GM21423 (cell line): ENCODE measurements at regions not wholly inside any gene's neighbourhood (a gene's known extent, or its start where the extent isn't known, plus 50 kb on each side); places are given as distances from the start of the nearest gene placed in this dataset.

ENCODE experiments used
- ATAC-seq: cut with Tn5 transposase; IDR thresholded peaks from one replicate; pipeline ENCODE4 v1.9.1; 2021; ENCODE audit warnings: mild to moderate bottlenecking, moderate library complexity; ENCODE audit not compliant: unreplicated experiment

DNA sequence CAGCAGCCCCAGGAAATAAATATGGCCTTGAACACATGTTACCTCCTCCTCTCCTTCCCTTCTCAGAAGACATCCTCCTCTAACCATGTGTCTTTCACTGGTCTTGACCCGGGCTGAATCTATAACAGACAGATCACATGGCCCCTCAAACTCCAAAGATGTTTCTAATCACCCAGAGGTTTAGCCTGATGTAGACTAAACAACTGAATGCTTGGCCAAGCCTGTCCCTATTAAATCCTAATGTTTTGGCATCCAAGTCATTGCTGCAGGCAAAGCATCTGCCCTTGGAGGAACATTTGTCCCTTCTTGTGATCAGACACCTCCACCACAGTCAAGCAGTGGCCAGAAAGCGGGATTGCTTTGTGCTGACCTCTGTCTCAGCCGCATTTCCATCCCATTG lies 65.5 kb downstream of the ANKRD60 start:
- ATAC-seq, result no peak

DNA sequence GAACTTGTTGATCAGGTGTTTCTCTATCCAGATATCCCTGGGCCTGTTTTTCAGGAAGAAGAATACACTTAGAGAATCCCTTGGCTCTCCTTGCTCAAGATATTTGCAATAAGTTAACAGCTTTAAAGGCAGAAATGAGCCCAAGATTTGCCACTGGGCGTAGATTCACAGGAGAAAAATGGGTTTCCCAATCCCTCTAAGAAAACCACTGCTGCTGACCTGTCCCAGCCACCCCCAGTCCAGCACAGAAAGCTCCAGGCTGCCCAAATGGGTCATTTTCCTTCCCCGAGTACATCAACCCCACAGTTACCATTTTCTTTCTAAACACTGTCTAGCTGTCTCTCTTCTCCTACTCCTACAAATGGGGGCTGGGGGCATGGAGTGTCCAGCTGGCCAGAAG lies 67.3 kb downstream of the ANKRD60 start:
- no peak for ATAC-seq

DNA sequence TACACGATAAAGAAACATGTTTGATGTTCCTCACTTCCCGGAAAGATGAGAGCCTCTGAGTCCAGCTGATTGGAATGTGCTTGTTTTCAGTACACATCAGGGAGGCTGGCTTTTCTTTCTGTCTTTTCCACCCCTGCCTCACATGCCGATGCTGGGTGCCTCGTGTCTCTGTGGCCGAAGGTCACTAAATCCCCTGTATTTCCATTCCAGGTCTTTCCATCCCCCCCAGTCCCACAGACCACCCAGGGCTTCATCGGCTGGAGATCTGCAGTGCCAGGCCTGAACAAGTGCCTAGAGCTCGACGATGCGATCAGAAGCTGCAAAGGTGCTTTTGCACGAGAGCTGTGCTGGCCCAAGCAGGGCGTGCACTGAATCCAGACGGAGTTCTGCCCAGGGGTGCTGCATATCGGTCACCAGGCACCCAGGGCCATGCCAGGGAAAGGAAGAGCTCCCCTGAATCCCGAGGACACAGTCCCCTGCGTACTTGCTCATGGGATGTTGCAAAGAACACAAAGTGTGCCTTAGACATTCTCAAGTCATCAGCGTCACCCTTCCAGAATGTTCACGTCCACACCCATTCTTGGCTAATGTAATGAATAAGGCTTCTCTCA lies 67.9 kb downstream of the ANKRD60 start:
- no peak for ATAC-seq

DNA sequence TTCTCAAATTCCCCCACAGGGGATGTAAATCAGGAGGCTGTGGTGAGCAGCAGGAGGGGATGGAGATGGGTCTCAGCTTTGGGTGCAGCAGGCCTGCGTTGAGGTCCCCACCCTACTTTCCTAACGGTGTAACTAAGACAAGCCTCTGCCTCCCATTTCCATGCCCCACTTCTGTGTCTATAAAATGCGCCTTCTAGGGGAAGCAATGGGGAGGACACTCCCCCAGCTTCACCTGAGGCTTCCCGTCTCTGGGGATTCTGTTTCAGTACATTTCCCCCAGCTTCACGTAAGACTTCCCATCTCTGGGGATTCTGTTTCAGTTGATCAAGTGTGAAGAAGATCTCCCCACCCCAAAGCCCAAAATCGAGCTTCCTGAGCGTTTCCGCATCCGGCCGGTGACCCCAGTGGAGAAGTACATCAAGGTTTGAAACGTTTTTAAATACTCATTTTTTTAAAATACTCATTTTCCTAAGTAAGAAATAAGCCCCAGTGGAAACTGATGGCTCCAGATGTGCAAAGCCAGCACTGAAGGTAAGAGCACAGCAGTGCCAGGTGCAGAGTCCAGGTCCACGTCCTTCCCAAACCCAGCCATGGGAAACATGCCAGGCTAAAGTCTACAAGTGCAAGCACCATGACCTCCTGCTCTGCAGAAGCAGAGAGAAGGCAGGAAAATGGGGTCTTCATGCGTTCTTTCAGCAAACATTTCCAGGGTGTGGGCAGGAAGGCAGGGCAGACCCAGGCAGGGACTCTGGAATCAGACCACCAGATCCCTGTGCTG lies 73.1 kb downstream of the ANKRD60 start:
- no peak for ATAC-seq

DNA sequence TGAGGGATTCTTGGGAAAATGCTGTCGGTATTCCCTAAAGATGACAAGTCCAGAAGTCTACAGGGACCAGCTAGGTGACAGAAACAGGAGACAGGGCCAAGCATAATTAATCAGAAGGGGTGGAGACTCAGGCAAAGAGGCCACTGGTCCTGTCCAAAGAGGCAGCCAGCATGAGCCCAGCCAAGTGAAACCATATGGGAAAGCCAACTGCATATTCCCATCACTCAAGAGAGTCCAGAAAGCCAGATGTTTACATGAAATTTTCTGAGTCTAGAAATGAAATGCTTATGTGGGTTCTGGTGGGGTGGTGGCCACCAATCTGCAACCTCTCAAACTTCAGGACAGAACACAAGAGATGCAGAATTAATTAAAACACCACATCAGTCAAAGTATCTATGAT lies 74.3 kb downstream of the ANKRD60 start:
- ATAC-seq, result no peak

DNA sequence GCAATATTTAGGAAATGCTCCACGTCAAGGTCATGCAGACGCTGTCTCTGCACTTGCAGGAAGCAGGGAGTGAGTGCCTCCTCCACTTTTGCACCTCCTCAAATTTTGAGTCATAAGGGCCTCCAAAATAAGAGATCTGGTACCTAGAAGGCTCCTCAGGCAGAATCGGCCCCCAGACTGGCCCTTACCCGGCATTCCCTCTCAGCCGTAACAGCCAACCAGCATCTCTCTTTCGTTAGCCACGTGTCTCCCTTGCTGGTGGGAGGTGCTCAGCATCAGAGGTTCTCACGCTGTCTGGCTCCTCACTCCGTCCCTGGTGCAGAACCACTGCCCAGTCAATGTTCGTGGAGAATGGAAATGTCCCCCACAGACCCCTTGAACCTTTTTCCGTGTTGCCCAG lies 75.3 kb downstream of the ANKRD60 start:
- ATAC-seq, result no peak

DNA sequence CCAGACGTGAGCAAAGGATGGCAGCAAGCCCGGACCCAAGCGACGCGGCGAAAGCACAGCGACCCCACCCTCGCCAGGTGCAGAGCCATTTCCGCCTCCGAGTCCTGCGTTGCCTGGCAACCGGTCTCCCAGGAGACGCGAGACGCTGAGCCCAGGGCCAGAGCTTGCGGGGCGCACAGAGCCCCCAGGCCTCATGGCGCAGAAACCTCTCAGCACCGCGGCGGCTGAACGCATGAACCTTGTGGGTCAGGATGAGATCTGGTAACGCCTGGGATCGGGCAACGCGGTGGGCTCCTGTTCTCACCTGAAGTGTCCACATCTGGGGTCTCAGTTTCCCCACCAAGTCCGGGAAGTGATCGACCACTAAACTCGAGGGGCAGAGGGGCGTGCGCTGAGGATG lies 77.7 kb downstream of the ANKRD60 start:
- ATAC-seq, result no peak

DNA sequence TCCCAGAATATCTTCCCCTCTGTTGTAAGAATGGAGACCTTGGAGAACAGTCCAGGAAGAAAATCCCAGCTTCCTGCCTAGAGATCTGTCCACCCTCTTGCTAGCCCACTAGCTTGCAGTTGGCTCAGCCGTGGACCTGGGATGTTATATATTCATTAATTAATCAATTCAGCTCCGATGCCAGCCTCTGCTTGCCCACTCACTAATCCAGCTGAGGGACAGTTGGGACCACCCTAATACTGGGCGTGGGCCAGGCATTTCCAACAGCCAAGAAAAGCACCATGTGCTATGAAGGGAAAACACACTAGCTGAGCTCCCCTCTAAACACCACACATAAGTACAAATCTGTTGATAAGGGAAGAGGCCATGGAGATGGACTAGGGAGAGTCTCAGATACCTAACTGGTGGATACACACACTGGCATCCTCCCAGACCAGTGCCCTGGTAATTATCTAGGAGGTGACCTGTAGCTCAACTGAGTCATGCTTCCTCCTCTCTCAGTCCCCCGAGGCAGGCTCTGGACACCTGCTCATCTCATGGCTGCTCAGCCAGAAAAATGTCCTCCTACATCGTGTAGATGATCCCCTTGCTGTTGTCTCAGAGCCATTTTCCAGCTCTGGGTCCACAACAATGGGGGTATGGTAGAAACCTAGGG lies 78.9 kb downstream of the ANKRD60 start:
- no peak for ATAC-seq

DNA sequence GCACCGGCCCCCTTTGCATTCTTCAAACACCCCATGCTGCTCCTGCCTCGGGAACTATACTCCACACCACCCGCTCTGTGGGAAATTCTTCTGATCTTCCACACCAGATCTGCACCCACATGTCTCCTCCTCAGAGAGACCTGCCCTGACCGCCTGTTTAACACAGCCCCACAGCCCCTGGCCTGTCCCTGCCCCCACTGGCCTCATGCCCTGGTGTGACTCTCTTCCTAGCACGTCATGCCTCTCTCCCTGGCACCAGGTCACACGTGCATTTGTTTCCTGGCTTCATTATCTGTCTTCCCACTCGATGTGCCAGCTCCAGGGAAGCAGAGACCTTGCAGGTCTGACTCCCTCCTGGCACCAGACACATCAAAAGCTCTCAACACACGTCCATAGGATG lies 79.6 kb downstream of the ANKRD60 start:
- no peak for ATAC-seq

DNA sequence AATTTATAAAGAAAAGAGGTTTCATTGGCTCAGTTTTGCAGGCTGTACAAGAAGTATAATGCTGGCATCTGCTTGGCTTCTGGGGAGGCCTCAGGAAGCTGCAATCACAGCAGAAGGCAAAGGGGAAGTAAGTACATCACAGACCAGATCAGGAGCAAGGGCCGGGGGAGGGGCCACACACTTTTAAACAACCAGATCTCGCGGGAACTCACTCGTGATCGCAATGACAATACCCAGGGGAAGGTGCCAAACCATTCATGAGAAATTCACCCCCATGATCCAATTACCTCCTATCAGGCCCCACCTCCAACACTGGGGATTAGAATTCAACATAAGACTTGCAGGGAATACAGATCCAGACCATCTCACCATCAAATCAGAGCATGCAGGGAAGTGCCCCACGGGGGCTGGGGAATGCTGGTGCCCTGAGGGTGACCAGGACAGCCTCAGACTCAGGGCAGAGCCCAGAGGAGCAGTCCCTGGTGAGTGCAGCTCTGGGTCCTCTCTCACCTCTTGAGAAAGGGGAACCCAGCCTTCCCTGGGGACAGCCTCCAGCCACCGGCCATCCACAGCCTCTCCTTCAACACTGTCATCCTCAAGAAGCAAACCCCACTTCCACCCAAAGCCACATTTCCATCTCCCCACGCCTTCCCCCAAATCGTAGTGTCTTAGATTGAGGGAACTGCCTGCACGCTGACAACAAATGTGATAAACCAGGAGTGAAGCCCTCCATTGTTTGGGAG lies 80.7 kb downstream of the ANKRD60 start:
- ATAC-seq, result no peak

DNA sequence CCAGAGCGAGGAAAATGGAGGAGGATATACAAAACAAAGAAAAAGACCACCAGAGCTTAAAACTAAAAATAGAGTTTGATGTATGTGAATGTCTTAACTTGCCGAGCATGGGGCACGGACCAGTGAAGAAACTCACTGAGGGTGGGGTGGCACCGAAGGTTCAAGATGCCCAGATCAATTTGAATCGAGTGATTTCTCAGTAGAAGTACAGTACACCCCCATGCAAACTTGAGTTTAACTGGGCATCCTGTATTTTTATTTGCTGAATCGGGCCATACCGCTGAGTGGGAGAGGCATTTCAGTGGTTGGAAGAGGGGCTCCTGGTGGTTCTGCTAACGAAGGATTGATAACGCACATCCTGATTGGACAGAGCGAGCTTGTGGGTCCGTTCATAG lies 81.7 kb downstream of the ANKRD60 start:
- ATAC-seq, result no peak

DNA sequence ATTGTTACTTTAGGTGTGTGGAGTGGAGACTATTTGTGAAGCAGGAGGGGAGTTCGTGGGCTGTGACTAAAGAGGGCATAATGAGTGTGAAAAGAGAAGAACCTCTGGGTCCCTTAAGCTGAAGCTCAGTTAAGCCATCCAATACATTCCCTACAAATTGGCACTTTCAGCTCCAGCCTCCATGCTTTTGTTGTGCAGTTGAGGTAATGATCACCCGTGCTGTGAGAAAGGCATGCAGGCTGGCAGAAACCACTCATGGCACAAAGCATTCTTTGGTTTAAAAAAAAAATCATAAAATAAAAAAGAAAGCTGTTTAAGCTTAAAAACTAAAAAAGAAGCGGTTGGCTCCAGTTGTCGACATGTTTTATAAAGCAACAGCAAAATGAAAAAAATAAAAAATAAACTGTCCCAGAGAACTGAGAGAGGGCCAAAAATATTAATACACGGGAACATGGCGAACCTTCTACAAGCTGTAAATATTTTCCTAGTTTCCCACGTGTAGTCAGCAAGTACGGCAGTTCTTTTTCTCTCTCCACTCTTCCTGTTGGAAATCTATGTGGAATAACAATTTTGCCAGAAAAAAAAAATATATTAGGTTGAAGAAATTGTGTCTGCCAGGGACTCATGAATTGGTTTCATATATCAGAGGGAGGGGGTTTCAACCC lies 82.2 kb downstream of the ANKRD60 start:
- no peak for ATAC-seq

DNA sequence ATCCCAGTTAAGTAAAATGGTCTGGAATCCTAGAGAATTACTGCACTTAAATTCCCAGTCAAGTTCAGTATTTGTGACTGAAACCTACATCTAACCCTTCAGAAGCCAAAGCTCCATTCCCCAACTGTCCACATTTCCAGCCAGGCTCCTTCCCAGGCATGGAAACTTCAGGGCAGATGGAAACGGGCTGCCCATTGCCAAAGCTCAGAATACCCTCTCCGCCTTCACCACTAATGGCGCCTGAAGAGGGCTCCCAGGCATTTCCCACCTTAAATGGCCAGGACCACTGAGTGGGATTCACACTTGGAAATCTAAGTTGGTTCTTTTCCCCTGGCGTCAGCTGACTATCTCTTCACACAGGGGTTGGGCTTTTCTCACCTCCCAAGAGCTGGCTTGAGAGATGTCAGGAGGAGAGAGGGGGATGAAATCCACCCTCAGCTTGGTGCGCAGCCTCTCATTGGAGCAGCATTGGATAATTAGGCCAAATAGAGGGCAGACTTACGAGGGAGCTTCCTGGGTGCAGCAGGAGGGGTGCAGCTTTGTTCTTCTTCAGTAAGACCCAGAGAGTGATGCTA lies 82.9 kb downstream of the ANKRD60 start:
- ATAC-seq, result no peak

DNA sequence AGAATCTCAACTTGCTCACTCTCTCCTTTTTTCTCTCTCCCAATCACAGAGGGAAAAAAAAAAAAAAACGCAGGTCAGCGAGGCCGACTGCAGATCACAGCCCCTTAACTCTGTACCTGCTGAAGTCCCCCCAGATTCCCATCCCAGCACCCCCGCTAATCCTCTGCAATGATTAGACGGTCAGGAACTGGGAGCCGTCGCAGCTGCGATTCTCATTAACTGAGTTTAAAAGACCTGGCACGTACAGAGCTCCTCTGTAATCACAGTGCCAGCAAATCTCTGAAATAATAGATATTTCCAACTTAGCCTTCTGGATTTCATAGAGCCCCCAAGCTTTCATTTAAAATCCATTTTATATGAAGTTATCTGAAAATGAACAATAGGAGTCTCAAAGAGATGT lies 84.4 kb downstream of the ANKRD60 start:
- ATAC-seq, result no peak

DNA sequence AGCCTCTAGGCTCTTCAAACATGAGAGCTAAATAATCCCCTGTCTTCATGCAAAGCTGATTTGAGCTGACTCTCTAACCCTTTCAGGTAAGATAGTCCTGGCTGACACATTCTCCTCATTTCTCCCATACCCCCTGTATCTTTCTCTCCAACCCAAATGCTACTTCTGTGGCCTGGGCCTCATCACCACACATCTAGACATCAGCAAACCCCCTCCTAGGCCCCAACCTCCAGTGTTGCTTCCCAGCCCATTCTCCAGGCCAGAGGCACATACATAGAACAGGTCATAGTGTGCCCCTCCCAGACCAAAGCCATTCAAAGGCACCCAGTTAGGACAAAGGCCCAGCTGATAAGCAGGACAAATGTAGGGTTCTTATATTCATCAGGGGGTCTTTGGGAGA lies 84.9 kb downstream of the ANKRD60 start:
- ATAC-seq, result no peak

DNA sequence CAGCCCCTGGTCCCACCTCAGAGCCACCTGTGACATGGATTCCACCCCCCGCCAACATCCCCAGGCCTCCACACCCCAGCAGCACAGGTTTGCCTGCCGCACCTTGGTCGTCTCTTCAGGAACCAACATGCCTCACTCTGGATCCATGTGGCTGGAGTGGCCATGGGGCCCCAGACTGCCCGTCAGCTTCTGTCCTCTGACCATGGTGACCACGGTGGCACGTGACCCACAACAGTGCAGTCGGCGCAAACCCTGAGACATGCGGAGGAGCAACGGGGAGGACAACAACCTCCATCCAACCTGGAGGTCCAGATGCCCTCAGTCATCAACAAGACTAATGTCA lies 85.6 kb downstream of the ANKRD60 start:
- no peak for ATAC-seq

DNA sequence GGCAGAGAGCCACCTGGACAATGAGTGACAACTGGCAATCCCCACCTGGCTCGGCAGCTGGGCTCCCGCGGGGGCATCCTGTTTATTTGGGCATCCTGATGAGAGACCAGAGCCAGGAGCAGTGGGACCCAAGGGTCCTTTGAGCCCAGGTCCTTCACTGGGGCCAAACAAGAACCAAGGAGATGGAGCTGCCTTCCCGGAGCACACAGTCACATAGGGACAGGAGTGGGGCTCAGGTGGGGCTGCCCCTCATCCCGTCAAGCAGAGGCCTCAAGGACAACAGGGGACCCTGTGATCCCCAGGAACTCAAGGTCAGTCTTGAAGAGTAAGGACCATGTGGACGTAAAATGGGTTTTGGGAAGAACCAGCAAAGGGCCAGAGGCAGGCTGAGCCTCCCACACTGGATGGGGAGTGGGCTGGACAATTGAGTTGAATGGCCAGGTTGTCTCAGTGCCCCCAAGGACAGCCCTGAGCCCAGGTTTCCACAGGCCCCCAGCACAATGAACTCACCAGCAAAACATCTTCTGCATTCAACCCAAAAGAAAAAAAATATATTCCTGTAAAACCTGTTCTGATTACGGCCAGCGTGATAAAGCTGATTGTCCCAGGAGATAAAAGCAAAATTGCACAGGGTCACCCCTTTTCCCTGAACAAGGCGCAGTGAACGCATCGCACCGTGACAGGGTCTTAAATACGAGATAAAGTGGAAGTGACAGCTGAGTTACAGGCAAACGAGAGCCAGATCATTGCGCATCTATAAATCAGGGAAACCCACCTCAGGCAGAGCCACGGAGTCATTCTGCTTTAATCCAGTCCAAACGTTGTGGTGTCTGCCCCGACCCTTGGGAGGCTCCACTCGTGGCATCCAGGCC lies 86.2 kb downstream of the ANKRD60 start:
- no peak for ATAC-seq

DNA sequence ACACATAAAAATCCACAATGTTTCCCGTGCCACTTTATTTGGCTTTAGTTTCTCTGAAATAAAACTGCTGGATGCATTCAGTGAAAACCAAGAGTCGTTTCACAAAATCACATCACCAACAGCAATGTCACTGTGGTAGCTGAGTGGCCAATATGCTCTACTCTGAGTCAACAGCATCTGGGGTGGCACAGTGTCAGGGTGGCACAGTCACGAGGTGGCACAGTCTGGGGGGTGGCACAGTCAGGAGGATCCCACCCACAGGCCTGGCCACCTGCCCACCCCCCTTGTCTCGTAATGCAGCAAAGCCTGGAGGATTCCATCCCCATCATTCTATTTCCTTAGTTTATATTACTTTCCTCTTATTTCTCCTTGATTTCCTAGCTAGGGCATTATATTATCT lies 87.0 kb downstream of the ANKRD60 start:
- no peak for ATAC-seq

DNA sequence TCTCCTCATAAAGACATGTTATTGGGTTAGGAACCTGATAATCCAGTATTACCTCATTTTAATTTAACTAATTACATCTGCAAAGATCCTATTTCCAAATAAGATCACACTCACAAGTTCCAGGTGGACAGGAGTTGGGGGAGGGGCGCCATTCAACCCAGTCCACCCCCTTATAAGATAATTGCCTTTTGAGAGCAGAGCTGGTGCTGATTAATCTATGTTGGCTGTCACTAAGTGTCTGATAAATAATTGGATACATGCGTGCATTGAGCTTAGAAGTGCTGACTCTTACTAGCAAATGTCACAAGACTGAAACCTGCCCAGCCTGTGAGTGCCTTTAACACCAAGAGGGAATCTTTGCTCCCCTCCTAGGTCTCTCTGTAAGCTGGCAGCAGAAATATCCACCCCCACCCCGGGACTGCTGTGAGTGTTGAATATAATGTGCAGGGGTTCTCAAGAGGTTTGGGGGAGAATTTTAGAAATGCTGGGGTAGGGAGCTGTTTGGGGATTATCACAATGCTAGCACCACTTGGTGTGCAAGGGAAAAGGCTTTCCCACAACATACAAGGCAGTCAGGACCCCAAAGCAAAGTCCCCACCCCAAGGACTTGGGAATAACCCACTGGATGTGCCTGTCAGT lies 87.5 kb downstream of the ANKRD60 start:
- ATAC-seq, result no peak
